ENCODE measurements at regions not wholly inside any gene's neighbourhood (a gene's known extent, or its start where the extent isn't known, plus 50 kb on each side); places are given as distances from the start of the nearest gene placed in this dataset.

- TF ChIP-seq, protein P1, sequence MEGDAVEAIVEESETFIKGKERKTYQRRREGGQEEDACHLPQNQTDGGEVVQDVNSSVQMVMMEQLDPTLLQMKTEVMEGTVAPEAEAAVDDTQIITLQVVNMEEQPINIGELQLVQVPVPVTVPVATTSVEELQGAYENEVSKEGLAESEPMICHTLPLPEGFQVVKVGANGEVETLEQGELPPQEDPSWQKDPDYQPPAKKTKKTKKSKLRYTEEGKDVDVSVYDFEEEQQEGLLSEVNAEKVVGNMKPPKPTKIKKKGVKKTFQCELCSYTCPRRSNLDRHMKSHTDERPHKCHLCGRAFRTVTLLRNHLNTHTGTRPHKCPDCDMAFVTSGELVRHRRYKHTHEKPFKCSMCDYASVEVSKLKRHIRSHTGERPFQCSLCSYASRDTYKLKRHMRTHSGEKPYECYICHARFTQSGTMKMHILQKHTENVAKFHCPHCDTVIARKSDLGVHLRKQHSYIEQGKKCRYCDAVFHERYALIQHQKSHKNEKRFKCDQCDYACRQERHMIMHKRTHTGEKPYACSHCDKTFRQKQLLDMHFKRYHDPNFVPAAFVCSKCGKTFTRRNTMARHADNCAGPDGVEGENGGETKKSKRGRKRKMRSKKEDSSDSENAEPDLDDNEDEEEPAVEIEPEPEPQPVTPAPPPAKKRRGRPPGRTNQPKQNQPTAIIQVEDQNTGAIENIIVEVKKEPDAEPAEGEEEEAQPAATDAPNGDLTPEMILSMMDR (IDR thresholded peaks at IDR 0.05; ENCODE audit: low read depth, low read length) = no peak
- TF ChIP-seq POLR2A (IDR thresholded peaks at IDR 0.05; ENCODE audit: extremely low read depth, insufficient read length) (no peak), MYC (IDR thresholded peaks at IDR 0.05; ENCODE audit: low read depth, low read length) (no peak), MAX (IDR thresholded peaks at IDR 0.05; ENCODE audit: low read depth, low read length) (no peak)
Observed at GRCh38 chr21:35885942-35886541, 174.3 kb downstream of the SETD4 start.
